Upper lobe of left lung (tissue), 6 donors: ENCODE measurements at regions not wholly inside any gene's neighbourhood (a gene's known extent, or its start where the extent isn't known, plus 50 kb on each side); places are given as distances from the start of the nearest gene placed in this dataset.
A peak's percentile ranks its signal among the peaks of the same experiment; 100 is the strongest.

Source experiments
- ATAC-seq, 2 donors: fragments of 200-7000 bp; cut with Tn5 transposase; one replicate each; pipeline ENCODE4 v1.9.1; 2022; ENCODE audit warnings: mild to moderate bottlenecking in 2 of 2, moderate library complexity in 2 of 2; ENCODE audit not compliant: low FRiP score in 2 of 2
- DNase-seq, 2 donors: peaks; one replicate each; pipeline ENCODE4 v3.0.0-alpha.2; 2019 to 2020
- H3K27ac ChIP-seq, 4 donors: fragments of 200-600 bp; sonication (generic); one replicate each; pipeline ENCODE4 v1.5.1; 2016 to 2019
- H3K27me3 ChIP-seq, 4 donors: fragments of 200-600 bp; sonication (generic); one replicate each; pipeline ENCODE4 v1.5.1; 2017 to 2019
- H3K36me3 ChIP-seq, 4 donors: fragments of 200-600 bp; sonication (generic); one replicate each; pipeline ENCODE4 v1.5.1; 2016 to 2019
- H3K4me1 ChIP-seq, 4 donors: fragments of 200-600 bp; sonication (generic); one replicate each; pipeline ENCODE4 v1.5.1; 2018 to 2019
- H3K4me3 ChIP-seq, 4 donors: fragments of 200-600 bp; sonication (generic); one replicate each; pipeline ENCODE4 v1.5.1; 2017 to 2019; ENCODE audit warnings: mild to moderate bottlenecking in 2 of 4, moderate library complexity in 1 of 4
- H3K9me3 ChIP-seq, 4 donors: fragments of 200-600 bp; sonication (generic); one replicate each; pipeline ENCODE4 v1.5.1; 2018 to 2019
- EP300 ChIP-seq, 4 donors: sonication (generic); formaldehyde crosslinking; IDR thresholded peaks; one replicate each; pipeline ENCODE4 v1.5.1; 2017; ENCODE audit warnings: antibody characterized with exemption in 4 of 4, control low read depth in 2 of 4
- POLR2A ChIP-seq, 4 donors: fragments of 450-650 bp; IDR thresholded peaks; one replicate each; pipeline ENCODE4 v1.5.1; 2016 to 2017; ENCODE audit warnings: antibody characterized with exemption in 4 of 4, mild to moderate bottlenecking in 2 of 4
- POLR2AphosphoS5 ChIP-seq, 2 donors: sonication (generic); formaldehyde crosslinking; IDR thresholded peaks; one replicate each; pipeline ENCODE4 v1.5.1; 2017; ENCODE audit warnings: antibody characterized with exemption in 2 of 2
- WGBS, 2 donors: methylation state at CpG; one replicate each; pipeline ENCODE4 v1.1.5; 2017 to 2018; 5-methylcytosine and 5-hydroxymethylcytosine counted together
- TF ChIP-seq, protein P1 (sequence below), 6 experiments: fragments of 450-650 bp in 4 of 6; fragments of 200-600 bp in 2 of 6; sonication (generic) in 2 of 6; IDR thresholded peaks; one replicate each; pipeline ENCODE4 v1.5.1; 2016 to 2019; ENCODE audit warnings: antibody characterized with exemption in 6 of 6
- donor health status: DM: no; HTN: no; CAD: no; lungs with moderate emphysema.
- donor health status: DM: no; HTN: yes; CAD: no; lungs with severe emphysema.

DNA sequence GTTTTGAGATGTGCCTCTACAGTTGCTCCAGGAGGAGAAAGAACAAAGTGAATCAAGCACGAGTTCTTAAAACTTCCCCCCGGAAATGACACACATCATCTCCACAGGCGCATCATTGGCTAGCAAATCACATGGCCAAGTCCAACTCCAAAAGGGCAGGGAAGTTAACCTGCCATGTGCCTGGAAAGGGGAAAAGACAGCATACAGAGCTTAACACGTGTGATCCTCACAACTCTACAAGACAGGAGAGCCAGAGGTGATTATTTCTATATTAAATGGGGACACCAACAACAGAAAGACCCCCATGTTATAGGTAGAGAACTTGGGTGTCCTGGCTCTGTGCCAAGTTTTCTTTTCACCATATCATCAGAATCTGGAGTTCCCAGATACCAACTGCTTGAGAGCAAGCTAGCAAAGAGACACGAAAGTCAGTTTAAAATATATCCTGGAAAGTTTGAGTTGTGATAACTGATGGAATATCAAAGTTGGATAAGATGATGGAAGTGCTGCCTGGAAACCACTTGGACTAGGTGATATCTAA lies 871.1 kb downstream of the UQCRFS1 start:
- H3K4me1 ChIP-seq = no peaks in the 10 kb centered on the region
- no peak for ATAC-seq
- DNase-seq = no peak
- TF ChIP-seq EP300 (IDR thresholded peaks at IDR 0.05) (no peak), POLR2A (IDR thresholded peaks at IDR 0.05) (no peak), POLR2AphosphoS5 (IDR thresholded peaks at IDR 0.05) (no peak)
- TF ChIP-seq, protein P1, sequence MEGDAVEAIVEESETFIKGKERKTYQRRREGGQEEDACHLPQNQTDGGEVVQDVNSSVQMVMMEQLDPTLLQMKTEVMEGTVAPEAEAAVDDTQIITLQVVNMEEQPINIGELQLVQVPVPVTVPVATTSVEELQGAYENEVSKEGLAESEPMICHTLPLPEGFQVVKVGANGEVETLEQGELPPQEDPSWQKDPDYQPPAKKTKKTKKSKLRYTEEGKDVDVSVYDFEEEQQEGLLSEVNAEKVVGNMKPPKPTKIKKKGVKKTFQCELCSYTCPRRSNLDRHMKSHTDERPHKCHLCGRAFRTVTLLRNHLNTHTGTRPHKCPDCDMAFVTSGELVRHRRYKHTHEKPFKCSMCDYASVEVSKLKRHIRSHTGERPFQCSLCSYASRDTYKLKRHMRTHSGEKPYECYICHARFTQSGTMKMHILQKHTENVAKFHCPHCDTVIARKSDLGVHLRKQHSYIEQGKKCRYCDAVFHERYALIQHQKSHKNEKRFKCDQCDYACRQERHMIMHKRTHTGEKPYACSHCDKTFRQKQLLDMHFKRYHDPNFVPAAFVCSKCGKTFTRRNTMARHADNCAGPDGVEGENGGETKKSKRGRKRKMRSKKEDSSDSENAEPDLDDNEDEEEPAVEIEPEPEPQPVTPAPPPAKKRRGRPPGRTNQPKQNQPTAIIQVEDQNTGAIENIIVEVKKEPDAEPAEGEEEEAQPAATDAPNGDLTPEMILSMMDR (IDR thresholded peaks at IDR 0.05) = no peak
- H3K4me3 ChIP-seq = no peak overlapping the region
- no peak overlapping the region for H3K27ac ChIP-seq
- H3K36me3 ChIP-seq = no peaks in the 10 kb centered on the region
- H3K9me3 ChIP-seq = peaks cover 0 to 5% (median 1%) of the 10 kb centered on the region in 4 donors
- no peaks in the 10 kb centered on the region for H3K27me3 ChIP-seq
- WGBS, 2 donors = 85 to 86% methylated on average over 5 of the region's 5 CpGs

DNA sequence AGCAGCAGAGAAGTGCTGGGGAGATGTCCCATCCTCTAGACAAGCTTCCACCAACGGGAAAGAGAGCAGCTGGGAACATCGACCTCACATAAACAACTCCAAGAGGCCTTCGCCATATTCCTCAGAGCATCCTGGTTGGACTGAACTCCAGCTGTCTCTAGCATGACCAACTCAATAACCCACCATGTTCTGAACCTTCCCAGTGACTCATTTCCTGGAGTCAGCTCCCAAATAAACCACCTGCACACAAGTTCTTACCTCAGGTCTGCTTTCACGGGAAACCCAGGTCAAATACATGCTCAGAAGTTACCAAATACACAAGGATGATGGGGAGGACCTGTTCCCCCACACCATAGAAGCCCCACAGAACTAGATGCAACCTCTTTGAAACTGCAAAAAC lies 878.5 kb downstream of the UQCRFS1 start:
- ATAC-seq = no peak
- H3K4me3 ChIP-seq = no peak overlapping the region
- WGBS, 2 donors = 63 to 77% methylated on average over 4 of the region's 4 CpGs
- no peaks in the 10 kb centered on the region for H3K27me3 ChIP-seq
- no peaks in the 10 kb centered on the region for H3K36me3 ChIP-seq
- H3K27ac ChIP-seq = no peak overlapping the region
- no peak for DNase-seq
- TF ChIP-seq POLR2AphosphoS5 (IDR thresholded peaks at IDR 0.05) (no peak), POLR2A (IDR thresholded peaks at IDR 0.05) (no peak), EP300 (IDR thresholded peaks at IDR 0.05) (no peak)
- TF ChIP-seq, protein P1 (IDR thresholded peaks at IDR 0.05) = no peak
- peaks cover 0 to 5% (median 1%) of the 10 kb centered on the region in 4 donors for H3K9me3 ChIP-seq
- no peaks in the 10 kb centered on the region for H3K4me1 ChIP-seq

DNA sequence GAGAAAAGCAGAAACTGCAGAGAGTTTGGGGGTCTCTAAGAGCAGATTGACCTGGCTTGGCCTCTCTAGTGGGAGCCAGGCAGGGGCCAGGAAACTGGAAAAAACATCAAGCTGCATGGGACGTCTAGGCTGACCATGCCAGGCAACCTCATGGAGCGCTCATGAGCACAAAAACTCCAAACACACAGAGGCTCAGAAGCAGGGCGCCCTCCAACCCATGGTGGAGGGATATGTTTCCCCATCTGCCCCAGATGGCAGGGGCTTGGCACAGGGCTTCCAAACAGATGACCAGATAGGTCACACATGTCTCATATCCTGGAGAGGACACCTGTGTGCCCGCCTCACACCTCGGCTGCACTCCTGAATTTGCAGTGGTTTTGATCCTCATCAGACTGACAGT lies 879.0 kb downstream of the UQCRFS1 start:
- TF ChIP-seq POLR2AphosphoS5 (IDR thresholded peaks at IDR 0.05) = no peak
- WGBS, 2 donors = 53 to 75% methylated on average over 2 to 5 of the region's 5 CpGs
- Histone ChIP-seq H3K27me3 (no peaks in the 10 kb centered on the region), H3K4me1 (no peaks in the 10 kb centered on the region), H3K36me3 (no peaks in the 10 kb centered on the region), H3K9me3 (peaks cover 0 to 2% (median 0%) of the 10 kb centered on the region in 4 donors), H3K4me3 (no peak overlapping the region), H3K27ac (no peak overlapping the region)
- peak in 1 of 2 donors; percentile 8 for ATAC-seq
- no peak for DNase-seq

DNA sequence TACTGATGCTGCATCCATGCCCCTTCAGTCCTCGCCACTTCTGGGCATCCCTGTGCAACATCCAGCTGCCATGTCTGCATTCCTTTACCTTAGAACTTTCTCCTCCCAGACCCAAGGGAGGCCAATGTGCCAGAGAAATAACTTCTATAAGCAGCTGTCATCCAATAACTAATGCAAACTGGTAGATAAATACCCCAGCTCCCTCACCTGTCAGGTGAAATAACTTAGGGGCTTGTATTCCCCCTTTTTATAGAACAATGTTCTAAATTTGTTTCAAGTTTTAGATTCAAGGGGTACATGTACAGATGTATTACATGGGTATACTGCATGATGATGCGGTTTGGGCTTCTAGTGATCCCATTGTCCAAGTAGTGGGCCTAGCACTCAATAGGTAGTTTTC lies 880.1 kb downstream of the UQCRFS1 start:
- DNase-seq = no peak
- Histone ChIP-seq H3K36me3 (no peaks in the 10 kb centered on the region), H3K4me1 (no peaks in the 10 kb centered on the region), H3K27ac (no peak overlapping the region), H3K27me3 (no peaks in the 10 kb centered on the region), H3K4me3 (no peak overlapping the region), H3K9me3 (no peaks in the 10 kb centered on the region)
- TF ChIP-seq POLR2A (IDR thresholded peaks at IDR 0.05) (no peak), POLR2AphosphoS5 (IDR thresholded peaks at IDR 0.05) (no peak), EP300 (IDR thresholded peaks at IDR 0.05) (no peak)
- TF ChIP-seq, protein P1 (IDR thresholded peaks at IDR 0.05) = no peak
- ATAC-seq = no peak
- WGBS, 2 donors = 90 to 91% methylated on average over 2 of the region's 2 CpGs

DNA sequence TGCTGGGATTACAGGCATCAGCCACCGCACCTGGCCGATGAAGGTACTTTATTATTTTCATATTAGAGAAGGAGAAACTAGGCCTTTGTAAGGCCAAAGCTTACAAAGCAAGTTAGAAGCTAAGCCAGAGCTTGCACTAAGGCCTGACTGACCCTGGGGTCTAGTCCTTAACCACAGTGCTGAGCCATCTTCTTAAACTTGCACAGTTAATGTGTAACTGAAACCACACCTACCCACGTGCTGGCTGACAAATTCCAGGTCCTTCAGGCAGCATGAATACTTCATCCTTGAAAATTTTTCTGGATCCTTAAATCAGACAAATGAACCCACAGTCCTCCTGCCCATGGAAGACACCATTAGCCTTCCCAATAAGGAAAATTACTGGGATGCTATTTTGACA lies 880.6 kb downstream of the UQCRFS1 start:
- Histone ChIP-seq H3K27ac (no peak overlapping the region), H3K27me3 (no peaks in the 10 kb centered on the region), H3K36me3 (no peaks in the 10 kb centered on the region), H3K4me3 (no peak overlapping the region), H3K9me3 (no peaks in the 10 kb centered on the region), H3K4me1 (no peaks in the 10 kb centered on the region)
- DNase-seq (no peak), ATAC-seq (no peak)
- TF ChIP-seq POLR2A (IDR thresholded peaks at IDR 0.05) (no peak), POLR2AphosphoS5 (IDR thresholded peaks at IDR 0.05) (no peak), EP300 (IDR thresholded peaks at IDR 0.05) (no peak)
- TF ChIP-seq, protein P1 (IDR thresholded peaks at IDR 0.05) = no peak
- WGBS, 2 donors = 78 to 79% methylated on average over 3 of the region's 3 CpGs
